K562 (cell line): ENCODE measurements at regions not wholly inside any gene's neighbourhood (a gene's known extent, or its start where the extent isn't known, plus 50 kb on each side); places are given as distances from the start of the nearest gene placed in this dataset.

Experiments
- ATAC-seq: fragments of 200-7000 bp; cut with Tn5 transposase; 3 replicates; pipeline ENCODE4 v1.9.1; 2020; ENCODE audit warnings: moderate library complexity
- BruUV-seq: library from RNA; stranded (reverse); fragments of 400-500 nt; replicated peaks from 2 replicates; lab custom pipeline; 2021; lab: Mats Ljungman, UMichigan
- CTCF ChIA-PET: fragments of 300-600 bp; formaldehyde crosslinking; extraction: SDS; loops from one replicate; lab custom pipeline; 2021; ENCODE audit warnings: low intra/inter-chr PET ratio; lab: Yijun Ruan, JAX
- POLR2A ChIA-PET: fragments of 300-600, 350-650 bp; sonication (Branson Sonifier 250); formaldehyde crosslinking; extraction: SDS; loops from one replicate; lab custom pipeline; 2021; ENCODE audit warnings: antibody characterized with exemption, inconsistent platforms; lab: Yijun Ruan, JAX
- DNase-seq, 4 experiments: peaks; one replicate each; pipeline versions ENCODE4 v3.0.0 to v3.0.0-alpha.2; 2011 to 2018; ENCODE audit warnings: low spot score in 3 of 4, mixed read lengths in 3 of 4; ENCODE audit errors: extremely low read depth in 1 of 4
- FAIRE-seq: peaks from 2 replicates; lab custom pipeline; 2011; peaks lifted over from hg19 to GRCh38; lab: Jason Lieb, UNC
- H2AFZ ChIP-seq: 2 replicates; pipeline ENCODE4 v1.6.0; 2011; ENCODE audit warnings: low read depth, low read length, control low read depth, inconsistent platforms
- H3K27ac ChIP-seq: fragments of 200-600 bp; 3 replicates; pipeline ENCODE4 v1.8.0; 2011; ENCODE audit warnings: low read depth, mild to moderate bottlenecking, control low read depth, inconsistent platforms, low read length, moderate library complexity, mixed read lengths; ENCODE audit errors: extremely low read depth
- H3K27me3 ChIP-seq, 2 experiments: fragments of 300-600 bp in 1 of 2; 2 replicates in 1 of 2; 3 replicates in 1 of 2; pipeline versions ENCODE4 v1.6.0 to v1.8.0; 2011; ENCODE audit warnings: inconsistent platforms in 2 of 2, low read length in 2 of 2, mild to moderate bottlenecking in 1 of 2, mixed read lengths in 1 of 2, moderate library complexity in 1 of 2; ENCODE audit not compliant: control insufficient read depth in 2 of 2, insufficient read depth in 2 of 2
- H3K36me3 ChIP-seq: fragments of 300-600 bp; 3 replicates; pipeline ENCODE4 v1.8.0; 2011; ENCODE audit warnings: mild to moderate bottlenecking, low read length, inconsistent platforms; ENCODE audit not compliant: control insufficient read depth, insufficient read depth
- H3K4me1 ChIP-seq, 2 experiments: fragments of 200-600 bp in 1 of 2; replicated peaks in 1 of 2; 2 replicates in 1 of 2; 3 replicates in 1 of 2; pipeline versions ENCODE4 v1.5.1 to v1.8.0; 2011; ENCODE audit warnings: inconsistent platforms in 2 of 2, low read length in 2 of 2, mild to moderate bottlenecking in 1 of 2, mixed read lengths in 1 of 2, moderate library complexity in 1 of 2; ENCODE audit not compliant: control insufficient read depth in 2 of 2, insufficient read depth in 2 of 2
- H3K4me2 ChIP-seq: 2 replicates; pipeline ENCODE4 v1.6.1; 2011; ENCODE audit warnings: low read length, control low read depth, inconsistent platforms, mixed read lengths; ENCODE audit not compliant: insufficient read depth
- H3K4me3 ChIP-seq: fragments of 200-600 bp; sonication (generic), shearing (Covaris generic); 2 replicates; pipeline ENCODE4 v1.5.1; 2016; ENCODE audit warnings: control low read depth, inconsistent platforms
- H3K79me2 ChIP-seq: fragments of 200-600 bp; 3 replicates; pipeline ENCODE4 v1.8.0; 2011; ENCODE audit warnings: low read length, inconsistent platforms; ENCODE audit not compliant: control insufficient read depth, insufficient read depth
- H3K9ac ChIP-seq, 2 experiments: 2 replicates each; pipeline versions ENCODE4 v1.6.0 to v1.6.1; 2011; ENCODE audit warnings: low read depth in 2 of 2, low read length in 2 of 2, control low read depth in 1 of 2, inconsistent platforms in 1 of 2, mild to moderate bottlenecking in 1 of 2, mixed read lengths in 1 of 2; ENCODE audit not compliant: insufficient read depth in 1 of 2
- H3K9me1 ChIP-seq: one replicate; pipeline ENCODE4 v1.6.0; 2011; ENCODE audit warnings: inconsistent platforms, mild to moderate bottlenecking, low read length, moderate library complexity; ENCODE audit not compliant: control insufficient read depth, insufficient read depth
- H3K9me3 ChIP-seq: replicated peaks from 2 replicates; pipeline ENCODE4 v1.5.1; 2011; ENCODE audit warnings: low read depth, low read length, inconsistent platforms; ENCODE audit not compliant: control insufficient read depth, insufficient read depth
- H4K20me1 ChIP-seq: replicated peaks from 2 replicates; pipeline ENCODE4 v1.6.1; 2011; ENCODE audit warnings: low read length, inconsistent platforms, mixed read lengths; ENCODE audit not compliant: control insufficient read depth, insufficient read depth
- CBX3 ChIP-seq, 2 experiments: IDR thresholded peaks; 1 replicate in 1 of 2; 2 replicates in 1 of 2; pipeline ENCODE4 v1.6.1; 2012; ENCODE audit warnings: inconsistent platforms in 2 of 2, low read length in 2 of 2, borderline replicate concordance in 1 of 2, control low read depth in 1 of 2
- ETS2 ChIP-seq: IDR thresholded peaks from 2 replicates; pipeline ENCODE4 v1.6.1; 2016; ENCODE audit warnings: borderline replicate concordance, missing genetic modification characterization, mild to moderate bottlenecking, moderate library complexity, missing compliant biosample characterization; ENCODE audit not compliant: poor library complexity, severe bottlenecking
- ILK ChIP-seq: fragments of 450-650 bp; IDR thresholded peaks from 2 replicates; pipeline ENCODE4 v1.6.1; 2016; ENCODE audit warnings: missing genetic modification characterization, low read depth, mild to moderate bottlenecking, missing compliant biosample characterization, moderate library complexity, borderline replicate concordance
- ZNF165 ChIP-seq: fragments of 250-450 bp; sonication (Bioruptor Pico); IDR thresholded peaks from 2 replicates; pipeline ENCODE4 v1.4.0; 2020; ENCODE audit warnings: borderline replicate concordance
- ZNF431 ChIP-seq: sonication (generic); formaldehyde crosslinking; IDR thresholded peaks from 2 replicates; pipeline ENCODE4 v1.8.0; 2022; ENCODE audit warnings: mild to moderate bottlenecking, missing genetic modification reagents
- ZNF57 ChIP-seq: fragments of 450-650 bp; formaldehyde crosslinking; IDR thresholded peaks from 2 replicates; pipeline ENCODE4 v1.4.0; 2020; ENCODE audit warnings: mild to moderate bottlenecking, moderate library complexity
- WGBS: fragments of 100-300 bp; shearing (Covaris generic); methylation state at CpG from one replicate; pipeline ENCODE4 v1.1.6; 2016; ENCODE audit warnings: low coverage, mixed read lengths; ENCODE audit not compliant: insufficient coverage; ENCODE audit errors: missing lambda C conversion rate; 5-methylcytosine and 5-hydroxymethylcytosine counted together
- in situ Hi-C: fragments of 300-500 bp; cut with MboI; formaldehyde crosslinking; loops from 4 replicates; pipeline ENCODE4 v1.15.0; 2018; ENCODE audit warnings: inconsistent platforms, mixed read lengths
- intact Hi-C: fragments of 100-400 bp; cut with micrococcal nuclease; formaldehyde crosslinking; loops from 2 replicates; pipeline ENCODE4 v1.14.2; 2022
- TF ChIP-seq, protein P1 (sequence below): sonication (generic); formaldehyde crosslinking; IDR thresholded peaks from 2 replicates; pipeline ENCODE4 v1.8.1; 2022; ENCODE audit warnings: missing genetic modification reagents
- TF ChIP-seq, protein P2 (sequence below): fragments of 250-450 bp; sonication (Bioruptor Pico); IDR thresholded peaks from 2 replicates; pipeline ENCODE4 v1.8.0; 2021; ENCODE audit warnings: mild to moderate bottlenecking, moderate library complexity
- TF ChIP-seq, protein P3 (sequence below), 2 experiments: fragments of 450-650 bp; formaldehyde crosslinking in 1 of 2; IDR thresholded peaks; 2 replicates each; pipeline versions ENCODE4 v1.4.0 to v1.6.1; 2014 to 2020; ENCODE audit warnings: mild to moderate bottlenecking in 2 of 2, borderline replicate concordance in 1 of 2, low read depth in 1 of 2

DNA sequence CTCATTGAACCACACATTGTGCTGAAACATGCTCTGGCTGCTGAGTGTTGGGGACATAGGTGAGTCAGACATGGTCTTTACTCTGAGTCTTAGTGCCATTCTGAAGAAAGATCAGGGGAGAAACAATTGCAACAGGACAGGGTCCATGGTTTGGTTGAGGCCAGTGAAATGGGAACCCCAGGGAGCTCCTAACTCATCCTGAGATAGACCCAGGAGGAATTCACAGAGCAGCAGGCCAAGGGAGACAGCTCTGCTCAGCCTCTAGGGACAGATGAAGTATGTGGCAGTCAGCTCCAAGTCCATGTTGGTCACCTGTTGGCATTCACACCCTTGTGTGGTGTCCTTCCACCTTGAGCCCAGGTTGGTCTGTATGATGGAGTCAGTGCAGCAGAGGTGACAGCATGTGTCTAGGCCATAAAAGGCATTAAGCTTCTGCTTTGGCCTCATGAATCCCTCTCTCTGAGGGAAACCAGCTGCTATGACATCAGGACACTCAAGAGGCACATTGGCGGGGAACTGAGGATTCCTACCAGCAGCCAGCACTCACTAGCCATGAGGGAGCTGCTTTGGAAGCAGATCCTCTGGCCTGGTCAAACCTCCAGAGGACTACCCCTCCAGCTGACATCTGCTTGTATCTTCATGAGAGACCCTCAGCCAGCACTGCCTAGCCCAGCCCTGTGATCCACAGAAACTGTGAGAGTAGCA is 50.3 kb upstream of the MYEOV start:
- DNase-seq = no peak
- Histone ChIP-seq H3K79me2 (no peaks in the 10 kb centered on the region), H3K9ac (no peak overlapping the region), H3K27me3 (peaks cover 10 to 19% of the 10 kb centered on the region in 2 experiments; a peak in 4 of 5 replicates), H3K27ac (no peak overlapping the region), H3K4me1 (no peaks in the 10 kb centered on the region), H3K36me3 (no peaks in the 10 kb centered on the region), H3K9me3 (no peaks in the 10 kb centered on the region), H2AFZ (no peak overlapping the region), H3K4me3 (no peak overlapping the region), H3K4me2 (no peak overlapping the region), H3K9me1 (no peaks in the 10 kb centered on the region), H4K20me1 (no peaks in the 10 kb centered on the region)
- intact Hi-C loops = no loop called here
- no peak for FAIRE-seq
- ChIA-PET CTCF (no interaction called here), POLR2A (interaction anchor here (0.6 to 1.1 kb wide), 3 partner anchors 12 to 23 kb away, joined by 3 to 4 read pairs (median 3); no protein-coding TSS in a partner anchor)
- no TSS peak for BruUV-seq
- TF ChIP-seq CBX3 (IDR thresholded peaks at IDR 0.05; ENCODE audit: borderline replicate concordance in 1 of 2, low read length in 2 of 2) = no peak
- TF ChIP-seq, protein P1, sequence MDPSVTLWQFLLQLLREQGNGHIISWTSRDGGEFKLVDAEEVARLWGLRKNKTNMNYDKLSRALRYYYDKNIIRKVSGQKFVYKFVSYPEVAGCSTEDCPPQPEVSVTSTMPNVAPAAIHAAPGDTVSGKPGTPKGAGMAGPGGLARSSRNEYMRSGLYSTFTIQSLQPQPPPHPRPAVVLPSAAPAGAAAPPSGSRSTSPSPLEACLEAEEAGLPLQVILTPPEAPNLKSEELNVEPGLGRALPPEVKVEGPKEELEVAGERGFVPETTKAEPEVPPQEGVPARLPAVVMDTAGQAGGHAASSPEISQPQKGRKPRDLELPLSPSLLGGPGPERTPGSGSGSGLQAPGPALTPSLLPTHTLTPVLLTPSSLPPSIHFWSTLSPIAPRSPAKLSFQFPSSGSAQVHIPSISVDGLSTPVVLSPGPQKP (CRISPR knock-in tag) = no peak
- TF ChIP-seq ILK = no peak
- TF ChIP-seq ZNF165 (CRISPR knock-in tag) = no peak
- TF ChIP-seq ZNF431 (CRISPR knock-in tag) = no peak
- TF ChIP-seq ETS2 (tag) = no peak
- TF ChIP-seq, protein P2, sequence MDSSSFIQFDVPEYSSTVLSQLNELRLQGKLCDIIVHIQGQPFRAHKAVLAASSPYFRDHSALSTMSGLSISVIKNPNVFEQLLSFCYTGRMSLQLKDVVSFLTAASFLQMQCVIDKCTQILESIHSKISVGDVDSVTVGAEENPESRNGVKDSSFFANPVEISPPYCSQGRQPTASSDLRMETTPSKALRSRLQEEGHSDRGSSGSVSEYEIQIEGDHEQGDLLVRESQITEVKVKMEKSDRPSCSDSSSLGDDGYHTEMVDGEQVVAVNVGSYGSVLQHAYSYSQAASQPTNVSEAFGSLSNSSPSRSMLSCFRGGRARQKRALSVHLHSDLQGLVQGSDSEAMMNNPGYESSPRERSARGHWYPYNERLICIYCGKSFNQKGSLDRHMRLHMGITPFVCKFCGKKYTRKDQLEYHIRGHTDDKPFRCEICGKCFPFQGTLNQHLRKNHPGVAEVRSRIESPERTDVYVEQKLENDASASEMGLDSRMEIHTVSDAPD (CRISPR knock-in tag) = no peak
- TF ChIP-seq, protein P3, sequence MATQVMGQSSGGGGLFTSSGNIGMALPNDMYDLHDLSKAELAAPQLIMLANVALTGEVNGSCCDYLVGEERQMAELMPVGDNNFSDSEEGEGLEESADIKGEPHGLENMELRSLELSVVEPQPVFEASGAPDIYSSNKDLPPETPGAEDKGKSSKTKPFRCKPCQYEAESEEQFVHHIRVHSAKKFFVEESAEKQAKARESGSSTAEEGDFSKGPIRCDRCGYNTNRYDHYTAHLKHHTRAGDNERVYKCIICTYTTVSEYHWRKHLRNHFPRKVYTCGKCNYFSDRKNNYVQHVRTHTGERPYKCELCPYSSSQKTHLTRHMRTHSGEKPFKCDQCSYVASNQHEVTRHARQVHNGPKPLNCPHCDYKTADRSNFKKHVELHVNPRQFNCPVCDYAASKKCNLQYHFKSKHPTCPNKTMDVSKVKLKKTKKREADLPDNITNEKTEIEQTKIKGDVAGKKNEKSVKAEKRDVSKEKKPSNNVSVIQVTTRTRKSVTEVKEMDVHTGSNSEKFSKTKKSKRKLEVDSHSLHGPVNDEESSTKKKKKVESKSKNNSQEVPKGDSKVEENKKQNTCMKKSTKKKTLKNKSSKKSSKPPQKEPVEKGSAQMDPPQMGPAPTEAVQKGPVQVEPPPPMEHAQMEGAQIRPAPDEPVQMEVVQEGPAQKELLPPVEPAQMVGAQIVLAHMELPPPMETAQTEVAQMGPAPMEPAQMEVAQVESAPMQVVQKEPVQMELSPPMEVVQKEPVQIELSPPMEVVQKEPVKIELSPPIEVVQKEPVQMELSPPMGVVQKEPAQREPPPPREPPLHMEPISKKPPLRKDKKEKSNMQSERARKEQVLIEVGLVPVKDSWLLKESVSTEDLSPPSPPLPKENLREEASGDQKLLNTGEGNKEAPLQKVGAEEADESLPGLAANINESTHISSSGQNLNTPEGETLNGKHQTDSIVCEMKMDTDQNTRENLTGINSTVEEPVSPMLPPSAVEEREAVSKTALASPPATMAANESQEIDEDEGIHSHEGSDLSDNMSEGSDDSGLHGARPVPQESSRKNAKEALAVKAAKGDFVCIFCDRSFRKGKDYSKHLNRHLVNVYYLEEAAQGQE (IDR thresholded peaks at IDR 0.05; ENCODE audit: borderline replicate concordance) = no peak
- TF ChIP-seq, protein P3 (CRISPR knock-in tag; IDR thresholded peaks at IDR 0.05; ENCODE audit: low read depth) = no peak
- TF ChIP-seq ZNF57 (CRISPR knock-in tag) = no peak
- WGBS = 0% methylated on average over 1 of the region's 1 CpG
- no peak for ATAC-seq
- in situ Hi-C loops = no loop called here
